Neural crest cell (in vitro differentiated cells): ENCODE measurements at regions not wholly inside any gene's neighbourhood (a gene's known extent, or its start where the extent isn't known, plus 50 kb on each side); places are given as distances from the start of the nearest gene placed in this dataset.
A peak's percentile ranks its signal among the peaks of the same experiment; 100 is the strongest.

Experiments
- DNase-seq: peaks from one replicate; pipeline ENCODE4 v3.0.0; 2021; ENCODE audit warnings: low read depth, mixed read lengths, low spot score
- H3K27ac Mint-ChIP-seq: one replicate; pipeline ENCODE4 v1.8.0; 2021; ENCODE audit warnings: mild to moderate bottlenecking, mixed read lengths; ENCODE audit not compliant: unreplicated experiment
- H3K27me3 Mint-ChIP-seq: 2 replicates; pipeline ENCODE4 v1.8.0; 2021; ENCODE audit warnings: low read depth, mild to moderate bottlenecking, mixed read lengths
- H3K36me3 Mint-ChIP-seq: 2 replicates; pipeline ENCODE4 v1.8.0; 2021; ENCODE audit warnings: low read depth, mild to moderate bottlenecking, mixed read lengths
- H3K4me1 Mint-ChIP-seq: 2 replicates; pipeline ENCODE4 v1.8.0; 2021; ENCODE audit warnings: mixed read lengths
- H3K4me3 Mint-ChIP-seq: one replicate; pipeline ENCODE4 v1.8.0; 2021; ENCODE audit warnings: mild to moderate bottlenecking, mixed read lengths
- H3K9me3 Mint-ChIP-seq: 2 replicates; pipeline ENCODE4 v1.8.0; 2021; ENCODE audit warnings: mixed read lengths
- TF ChIP-seq, protein P1 (sequence below): fragments of 200-600 bp; sonication (generic); conservative IDR thresholded peaks from 2 replicates; pipeline ENCODE4 v1.5.0; 2021; ENCODE audit warnings: antibody characterized with exemption, mild to moderate bottlenecking

- Mint-ChIP-seq H3K36me3 (no peaks in the 10 kb centered on the region), H3K9me3 (no peaks in the 10 kb centered on the region), H3K4me1 (peaks cover 3% of the 10 kb centered on the region), H3K4me3 (no peak overlapping the region), H3K27me3 (peaks cover 10% of the 10 kb centered on the region), H3K27ac (no peak overlapping the region)
- TF ChIP-seq, protein P1, sequence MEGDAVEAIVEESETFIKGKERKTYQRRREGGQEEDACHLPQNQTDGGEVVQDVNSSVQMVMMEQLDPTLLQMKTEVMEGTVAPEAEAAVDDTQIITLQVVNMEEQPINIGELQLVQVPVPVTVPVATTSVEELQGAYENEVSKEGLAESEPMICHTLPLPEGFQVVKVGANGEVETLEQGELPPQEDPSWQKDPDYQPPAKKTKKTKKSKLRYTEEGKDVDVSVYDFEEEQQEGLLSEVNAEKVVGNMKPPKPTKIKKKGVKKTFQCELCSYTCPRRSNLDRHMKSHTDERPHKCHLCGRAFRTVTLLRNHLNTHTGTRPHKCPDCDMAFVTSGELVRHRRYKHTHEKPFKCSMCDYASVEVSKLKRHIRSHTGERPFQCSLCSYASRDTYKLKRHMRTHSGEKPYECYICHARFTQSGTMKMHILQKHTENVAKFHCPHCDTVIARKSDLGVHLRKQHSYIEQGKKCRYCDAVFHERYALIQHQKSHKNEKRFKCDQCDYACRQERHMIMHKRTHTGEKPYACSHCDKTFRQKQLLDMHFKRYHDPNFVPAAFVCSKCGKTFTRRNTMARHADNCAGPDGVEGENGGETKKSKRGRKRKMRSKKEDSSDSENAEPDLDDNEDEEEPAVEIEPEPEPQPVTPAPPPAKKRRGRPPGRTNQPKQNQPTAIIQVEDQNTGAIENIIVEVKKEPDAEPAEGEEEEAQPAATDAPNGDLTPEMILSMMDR = no peak
- no peak for DNase-seq
Observed at GRCh38 chrX:130555757-130556156, 154.0 kb downstream of the RBMX2 start.

DNA sequence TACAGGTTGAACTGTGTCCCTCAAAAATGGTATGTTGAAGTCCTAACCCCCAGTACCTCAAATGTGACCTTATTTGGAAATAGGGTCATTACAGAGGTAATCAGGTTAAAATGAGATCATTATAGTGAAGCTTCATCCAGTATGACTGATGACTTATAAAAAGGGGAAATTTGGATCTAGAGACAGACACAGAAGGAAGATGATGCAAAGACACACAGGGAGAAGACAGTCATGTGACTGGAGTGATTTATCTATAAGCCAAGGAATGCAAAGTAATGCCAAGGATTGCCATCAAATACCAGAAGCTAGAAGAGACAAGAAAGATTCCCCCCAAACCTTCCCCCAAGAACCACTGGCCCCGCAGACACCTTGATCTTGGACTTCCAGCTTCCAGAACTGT lies 155.2 kb downstream of the RBMX2 start:
- Mint-ChIP-seq H3K27me3 (peaks cover 10% of the 10 kb centered on the region), H3K9me3 (no peaks in the 10 kb centered on the region), H3K36me3 (no peaks in the 10 kb centered on the region), H3K27ac (no peak overlapping the region), H3K4me3 (no peak overlapping the region), H3K4me1 (peaks cover 10% of the 10 kb centered on the region)
- TF ChIP-seq, protein P1 = no peak
- no peak for DNase-seq

- H3K27ac Mint-ChIP-seq = peak overlapping the region; percentile 3
Observed at GRCh38 chrX:130560544-130560943, 158.8 kb downstream of the RBMX2 start.

GRCh38 chrX:130561930-130562329 lies 160.1 kb downstream of the RBMX2 start:
- Mint-ChIP-seq H3K36me3 (no peaks in the 10 kb centered on the region), H3K4me1 (peaks cover 10% of the 10 kb centered on the region), H3K4me3 (no peak overlapping the region), H3K9me3 (peaks cover 4% of the 10 kb centered on the region), H3K27me3 (peaks cover under 1% of the 10 kb centered on the region), H3K27ac (no peak overlapping the region)
- DNase-seq = no peak
- TF ChIP-seq, protein P1 = no peak

More at GRCh38 chrX:130560544-130560943, 158.8 kb downstream of the RBMX2 start:
- no peaks in the 10 kb centered on the region for H3K36me3 Mint-ChIP-seq
- H3K27me3 Mint-ChIP-seq = peaks cover 7% of the 10 kb centered on the region
- H3K4me3 Mint-ChIP-seq = no peak overlapping the region
- H3K9me3 Mint-ChIP-seq = peaks cover 4% of the 10 kb centered on the region
- peaks cover 10% of the 10 kb centered on the region for H3K4me1 Mint-ChIP-seq
- TF ChIP-seq, protein P1 = no peak
- no peak for DNase-seq

DNA sequence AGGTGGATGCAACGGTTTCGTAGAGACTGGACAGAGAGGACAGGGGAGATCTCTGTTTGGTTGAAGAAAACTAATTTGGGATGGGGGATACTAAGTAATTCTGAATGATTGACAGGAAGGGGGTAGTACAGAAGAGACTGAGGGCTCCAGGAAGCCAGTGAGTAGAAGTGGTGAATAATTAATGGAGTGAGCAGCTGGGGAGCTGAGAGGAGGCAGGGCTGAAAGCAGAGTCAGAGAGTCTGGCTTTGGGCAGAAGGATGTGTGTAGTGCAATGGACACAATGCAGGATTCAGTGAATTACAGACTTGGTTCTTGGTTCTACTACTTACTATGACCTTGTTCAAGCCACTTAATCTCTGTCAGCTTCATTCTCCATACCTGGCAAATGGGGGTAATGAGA lies 161.7 kb downstream of the RBMX2 start:
- TF ChIP-seq, protein P1 = no peak
- no peak overlapping the region for H3K4me3 Mint-ChIP-seq
- no peaks in the 10 kb centered on the region for H3K27me3 Mint-ChIP-seq
- H3K9me3 Mint-ChIP-seq = peaks cover 4% of the 10 kb centered on the region
- H3K36me3 Mint-ChIP-seq = no peaks in the 10 kb centered on the region
- H3K4me1 Mint-ChIP-seq = peaks cover 10% of the 10 kb centered on the region
- DNase-seq = no peak
- H3K27ac Mint-ChIP-seq = no peak overlapping the region
